ENCODE measurements at regions not wholly inside any gene's neighbourhood (a gene's known extent, or its start where the extent isn't known, plus 50 kb on each side); places are given as distances from the start of the nearest gene placed in this dataset.

- no peaks in the 10 kb centered on the region for H3K79me2 ChIP-seq (ENCODE audit: insufficient read depth, low read length)
- H3K4me1 ChIP-seq (ENCODE audit: insufficient read depth, low read length, severe bottlenecking) = no peaks in the 10 kb centered on the region
- H3K9ac ChIP-seq (ENCODE audit: low read length) = no peak overlapping the region
- no peaks in the 10 kb centered on the region for H3F3A ChIP-seq (ENCODE audit: insufficient read depth, low read length)
- TF ChIP-seq CTCF (IDR thresholded peaks at IDR 0.05; ENCODE audit: low read length) (no peak), EZH2 (IDR thresholded peaks at IDR 0.05; ENCODE audit: borderline replicate concordance, low read length) (no peak)
- H3K36me3 ChIP-seq (ENCODE audit: insufficient read depth, low read length) = no peaks in the 10 kb centered on the region
- no peaks in the 10 kb centered on the region for H3K9me3 ChIP-seq (ENCODE audit: low read length)
- H2AFZ ChIP-seq (ENCODE audit: low read length) = no peak overlapping the region
- no peak overlapping the region for H3K27ac ChIP-seq (ENCODE audit: low read depth, low read length, poor library complexity, severe bottlenecking)
- no peak overlapping the region for H3K4me2 ChIP-seq (ENCODE audit: low read length)
- H3K27me3 ChIP-seq (ENCODE audit: insufficient read depth, low read length) = no peaks in the 10 kb centered on the region
- no peaks in the 10 kb centered on the region for H3K9me2 ChIP-seq (ENCODE audit: low read depth, low read length)
- H3K4me3 ChIP-seq (ENCODE audit: low read depth, low read length, poor library complexity, severe bottlenecking) = no peak overlapping the region
- no peaks in the 10 kb centered on the region for H4K20me1 ChIP-seq (ENCODE audit: insufficient read depth, low read length)
Measured at GRCh38 chr6:147820520-147820919, 312.0 kb downstream of the SAMD5 start.

- Histone ChIP-seq H3K36me3 (ENCODE audit: insufficient read depth, low read length) (no peaks in the 10 kb centered on the region), H3K79me2 (ENCODE audit: insufficient read depth, low read length) (no peaks in the 10 kb centered on the region), H3K4me1 (ENCODE audit: insufficient read depth, low read length, severe bottlenecking) (no peaks in the 10 kb centered on the region), H3K4me2 (ENCODE audit: low read length) (no peak overlapping the region), H3K4me3 (ENCODE audit: low read depth, low read length, poor library complexity, severe bottlenecking) (no peak overlapping the region), H2AFZ (ENCODE audit: low read length) (no peak overlapping the region), H3K9me2 (ENCODE audit: low read depth, low read length) (no peaks in the 10 kb centered on the region), H3K9ac (ENCODE audit: low read length) (no peak overlapping the region), H3K27ac (ENCODE audit: low read depth, low read length, poor library complexity, severe bottlenecking) (no peak overlapping the region), H4K20me1 (ENCODE audit: insufficient read depth, low read length) (no peaks in the 10 kb centered on the region), H3K27me3 (ENCODE audit: insufficient read depth, low read length) (no peaks in the 10 kb centered on the region), H3F3A (ENCODE audit: insufficient read depth, low read length) (no peaks in the 10 kb centered on the region), H3K9me3 (ENCODE audit: low read length) (no peaks in the 10 kb centered on the region)
- TF ChIP-seq EZH2 (IDR thresholded peaks at IDR 0.05; ENCODE audit: borderline replicate concordance, low read length) (no peak), CTCF (IDR thresholded peaks at IDR 0.05; ENCODE audit: low read length) (no peak)
Measured at GRCh38 chr6:147821295-147821897, 312.9 kb downstream of the SAMD5 start.

GRCh38 chr6:147823936-147824335 is 315.4 kb downstream of the SAMD5 start:
- H3K79me2 ChIP-seq (ENCODE audit: insufficient read depth, low read length) = no peaks in the 10 kb centered on the region
- no peaks in the 10 kb centered on the region for H4K20me1 ChIP-seq (ENCODE audit: insufficient read depth, low read length)
- no peak overlapping the region for H3K27ac ChIP-seq (ENCODE audit: low read depth, low read length, poor library complexity, severe bottlenecking)
- no peak overlapping the region for H3K4me2 ChIP-seq (ENCODE audit: low read length)
- no peaks in the 10 kb centered on the region for H3K9me2 ChIP-seq (ENCODE audit: low read depth, low read length)
- no peaks in the 10 kb centered on the region for H3F3A ChIP-seq (ENCODE audit: insufficient read depth, low read length)
- no peaks in the 10 kb centered on the region for H3K36me3 ChIP-seq (ENCODE audit: insufficient read depth, low read length)
- TF ChIP-seq EZH2 (IDR thresholded peaks at IDR 0.05; ENCODE audit: borderline replicate concordance, low read length) (no peak), CTCF (IDR thresholded peaks at IDR 0.05; ENCODE audit: low read length) (no peak)
- H3K4me1 ChIP-seq (ENCODE audit: insufficient read depth, low read length, severe bottlenecking) = no peaks in the 10 kb centered on the region
- H3K4me3 ChIP-seq (ENCODE audit: low read depth, low read length, poor library complexity, severe bottlenecking) = no peak overlapping the region
- no peaks in the 10 kb centered on the region for H3K9me3 ChIP-seq (ENCODE audit: low read length)
- H2AFZ ChIP-seq (ENCODE audit: low read length) = no peak overlapping the region
- no peaks in the 10 kb centered on the region for H3K27me3 ChIP-seq (ENCODE audit: insufficient read depth, low read length)
- H3K9ac ChIP-seq (ENCODE audit: low read length) = no peak overlapping the region

Measured in OCI-LY1 (cell line).